ENCODE measurements at regions not wholly inside any gene's neighbourhood (a gene's known extent, or its start where the extent isn't known, plus 50 kb on each side); places are given as distances from the start of the nearest gene placed in this dataset.

GRCh38 chr2:58645017-58645416 is 403.9 kb upstream of the FANCL start:
- POLR2A ChIA-PET, result no interaction called here
- CTCF ChIA-PET, result no interaction called here
- TF ChIP-seq CTBP1 (IDR thresholded peaks at IDR 0.05; ENCODE audit: borderline replicate concordance) (no peak), NFRKB (IDR thresholded peaks at IDR 0.05) (no peak), ZNF384 (IDR thresholded peaks at IDR 0.05) (no peak), SUZ12 (IDR thresholded peaks at IDR 0.05) (no peak)
- no peak for DNase-seq (ENCODE audit: extremely low spot score)

GRCh38 chr2:58644451-58644850 is 403.3 kb upstream of the FANCL start:
- DNase-seq (ENCODE audit: extremely low spot score), result no peak
- ChIA-PET CTCF (no interaction called here), POLR2A (no interaction called here)
- TF ChIP-seq SP1 (IDR thresholded peaks at IDR 0.05) (no peak), ELF4 (IDR thresholded peaks at IDR 0.05) (no peak)

- ChIA-PET POLR2A (no interaction called here), CTCF (no interaction called here)
- TF ChIP-seq TARDBP (IDR thresholded peaks at IDR 0.05) (no peak), PKNOX1 (IDR thresholded peaks at IDR 0.05) (no peak), HDGF (IDR thresholded peaks at IDR 0.05; ENCODE audit: borderline replicate concordance) (no peak)
- DNase-seq (ENCODE audit: extremely low spot score), result no peak
Measured at GRCh38 chr2:58641001-58641400, 399.9 kb upstream of the FANCL start.

GRCh38 chr2:58640042-58640441 is 398.9 kb upstream of the FANCL start:
- POLR2A ChIA-PET, result no interaction called here
- CTCF ChIA-PET, result no interaction called here
- TF ChIP-seq BHLHE40 (IDR thresholded peaks at IDR 0.05; ENCODE audit: borderline replicate concordance) (no peak), ARNT (IDR thresholded peaks at IDR 0.05) (no peak), ZNF384 (IDR thresholded peaks at IDR 0.05) (no peak), SP1 (IDR thresholded peaks at IDR 0.05) (no peak), NFRKB (IDR thresholded peaks at IDR 0.05) (no peak), CTBP1 (IDR thresholded peaks at IDR 0.05; ENCODE audit: borderline replicate concordance) (no peak), LEF1 (IDR thresholded peaks at IDR 0.05; ENCODE audit: borderline replicate concordance) (no peak), PKNOX1 (IDR thresholded peaks at IDR 0.05) (no peak), TARDBP (IDR thresholded peaks at IDR 0.05) (no peak), HDGF (IDR thresholded peaks at IDR 0.05; ENCODE audit: borderline replicate concordance) (no peak), SUZ12 (IDR thresholded peaks at IDR 0.05) (no peak)
- no peak for DNase-seq (ENCODE audit: extremely low spot score)

GRCh38 chr2:58638256-58638805 is 397.2 kb upstream of the FANCL start:
- ChIA-PET CTCF (no interaction called here), POLR2A (no interaction called here)
- TF ChIP-seq BHLHE40 (IDR thresholded peaks at IDR 0.05; ENCODE audit: borderline replicate concordance) (no peak), ELF4 (IDR thresholded peaks at IDR 0.05) (no peak), L3MBTL2 (conservative IDR thresholded peaks at IDR 0.05) (no peak), SP1 (IDR thresholded peaks at IDR 0.05) (no peak), NFRKB (IDR thresholded peaks at IDR 0.05) (no peak), LEF1 (IDR thresholded peaks at IDR 0.05; ENCODE audit: borderline replicate concordance) (no peak), TARDBP (IDR thresholded peaks at IDR 0.05) (no peak), PKNOX1 (IDR thresholded peaks at IDR 0.05) (no peak), FOXM1 (IDR thresholded peaks at IDR 0.05; ENCODE audit: borderline replicate concordance) (no peak), FOXA1 (IDR thresholded peaks at IDR 0.05) (no peak), ZNF384 (IDR thresholded peaks at IDR 0.05) (no peak), HDGF (IDR thresholded peaks at IDR 0.05; ENCODE audit: borderline replicate concordance) (no peak)
- no peak for DNase-seq (ENCODE audit: extremely low spot score)

- no peak for DNase-seq (ENCODE audit: extremely low spot score)
- POLR2A ChIA-PET, result no interaction called here
- CTCF ChIA-PET, result no interaction called here
- TF ChIP-seq HDGF (IDR thresholded peaks at IDR 0.05; ENCODE audit: borderline replicate concordance) (no peak), FOXA1 (IDR thresholded peaks at IDR 0.05) (no peak), NFRKB (IDR thresholded peaks at IDR 0.05) (no peak), SP1 (IDR thresholded peaks at IDR 0.05) (no peak), LEF1 (IDR thresholded peaks at IDR 0.05; ENCODE audit: borderline replicate concordance) (no peak), ELF4 (IDR thresholded peaks at IDR 0.05) (no peak), FOXK2 (IDR thresholded peaks at IDR 0.05) (no peak), ARNT (IDR thresholded peaks at IDR 0.05) (no peak), ZNF384 (IDR thresholded peaks at IDR 0.05) (no peak), SUZ12 (IDR thresholded peaks at IDR 0.05) (no peak), PKNOX1 (IDR thresholded peaks at IDR 0.05) (no peak), BHLHE40 (IDR thresholded peaks at IDR 0.05; ENCODE audit: borderline replicate concordance) (no peak), L3MBTL2 (conservative IDR thresholded peaks at IDR 0.05) (no peak), CTBP1 (IDR thresholded peaks at IDR 0.05; ENCODE audit: borderline replicate concordance) (no peak), FOXM1 (IDR thresholded peaks at IDR 0.05; ENCODE audit: borderline replicate concordance) (no peak), TARDBP (IDR thresholded peaks at IDR 0.05) (no peak)
Measured at GRCh38 chr2:58636872-58637271, 395.7 kb upstream of the FANCL start.

All from HEK293T (cell line).